ELF-1 (cell line): ENCODE measurements at regions not wholly inside any gene's neighbourhood (a gene's known extent, or its start where the extent isn't known, plus 50 kb on each side); places are given as distances from the start of the nearest gene placed in this dataset.
"Not testable (repeated sequence)": the region's sequence is repeated elsewhere in the genome, so short reads cannot be mapped to it uniquely, and the experiment has no call there.

Source experiments
- DNase-seq: peaks from one replicate; pipeline ENCODE4 v3.0.0-alpha.2; 2016; ENCODE audit warnings: low read depth, low spot score

- DNase-seq = no peak
These were observed 61.5 kb downstream of the PRSS23 start for GRCh38 chr11:86861810-86862209.

GRCh38 chr11:86863476-86863875 lies 63.1 kb downstream of the PRSS23 start:
- DNase-seq = no peak

GRCh38 chr11:86865436-86865835 lies 65.1 kb downstream of the PRSS23 start:
- no peak for DNase-seq

GRCh38 chr11:86869531-86869930 lies 69.2 kb downstream of the PRSS23 start:
- no peak for DNase-seq

GRCh38 chr11:86869966-86870570 lies 69.7 kb downstream of the PRSS23 start:
- DNase-seq = peak; percentile 51

GRCh38 chr11:86873573-86874083 lies 73.3 kb downstream of the PRSS23 start:
- DNase-seq = no peak

GRCh38 chr11:86874304-86875056 lies 74.1 kb downstream of the PRSS23 start:
- no peak for DNase-seq

GRCh38 chr11:86876716-86877234 lies 76.4 kb downstream of the PRSS23 start:
- DNase-seq = peak; percentile 23

GRCh38 chr11:86877503-86877902 lies 77.2 kb downstream of the PRSS23 start:
- DNase-seq = no peak

GRCh38 chr11:86879241-86879640 lies 76.0 kb downstream of the FZD4 start:
- not testable (repeated sequence) for DNase-seq

- no peak for DNase-seq
These were observed 69.9 kb downstream of the FZD4 start for GRCh38 chr11:86885311-86885710.

- no peak for DNase-seq
These were observed 66.8 kb downstream of the FZD4 start for GRCh38 chr11:86888164-86889000.

- DNase-seq = no peak
These were observed 66.2 kb downstream of the FZD4 start for GRCh38 chr11:86889001-86889341.

GRCh38 chr11:86891036-86891435 lies 64.2 kb downstream of the FZD4 start:
- DNase-seq = peak; percentile 76

- no peak for DNase-seq
These were observed 62.0 kb downstream of the FZD4 start for GRCh38 chr11:86893235-86893634.
